Cardiac muscle cell (in vitro differentiated cells and primary cell): ENCODE measurements at regions not wholly inside any gene's neighbourhood (a gene's known extent, or its start where the extent isn't known, plus 50 kb on each side); places are given as distances from the start of the nearest gene placed in this dataset.
A peak's percentile ranks its signal among the peaks of the same experiment; 100 is the strongest.

ENCODE experiments used
- DNase-seq, 2 donors: peaks; one replicate each; pipeline versions ENCODE4 v3.0.0 to v3.0.0-alpha.2; 2010 to 2017; ENCODE audit warnings: low read depth in 1 of 2, low spot score in 1 of 2
- H3K27ac ChIP-seq: fragments of 200-600 bp; sonication (generic); 2 replicates; pipeline ENCODE4 v1.5.1; 2016
- H3K27me3 ChIP-seq: fragments of 200-600 bp; sonication (generic); 2 replicates; pipeline ENCODE4 v1.6.0; 2016; ENCODE audit warnings: control low read depth
- H3K36me3 ChIP-seq: fragments of 200-600 bp; sonication (generic); 2 replicates; pipeline ENCODE4 v1.5.1; 2016; ENCODE audit warnings: control low read depth
- H3K4me1 ChIP-seq: fragments of 200-600 bp; sonication (generic); 2 replicates; pipeline ENCODE4 v1.8.1; 2017; ENCODE audit warnings: low read depth, mild to moderate bottlenecking, mixed run types
- H3K4me3 ChIP-seq: fragments of 200-600 bp; sonication (generic); 2 replicates; pipeline ENCODE4 v1.5.1; 2016; ENCODE audit warnings: mild to moderate bottlenecking
- H3K9me3 ChIP-seq: fragments of 200-600 bp; sonication (generic); 2 replicates; pipeline ENCODE4 v1.5.1; 2017; ENCODE audit warnings: low read depth, mild to moderate bottlenecking, control low read depth
- TF ChIP-seq, protein P1 (sequence below): IDR thresholded peaks from 2 replicates; pipeline ENCODE4 v1.5.1; 2012; ENCODE audit warnings: low read depth, mild to moderate bottlenecking, low read length

DNA sequence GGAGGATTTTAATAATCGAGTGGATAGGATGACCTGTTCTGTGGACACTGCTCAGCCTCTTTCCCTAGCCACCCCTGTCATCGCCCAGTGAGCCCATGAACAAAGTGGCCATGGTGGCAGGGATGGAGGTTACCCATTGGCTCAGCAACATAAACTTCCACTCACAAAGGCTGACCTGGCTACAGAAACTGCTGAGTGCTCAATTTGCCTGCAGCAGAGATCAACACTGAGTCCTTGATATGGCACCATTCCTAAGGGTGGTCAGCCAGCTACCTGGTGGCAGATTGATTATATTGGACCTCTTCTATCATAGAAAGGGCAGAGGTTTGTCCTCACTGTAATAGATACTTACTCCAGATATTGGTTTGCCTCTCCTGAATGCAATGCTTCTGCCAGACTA is 465.4 kb upstream of the FBXO33 start:
- H3K4me1 ChIP-seq = no peaks in the 10 kb centered on the region
- no peak overlapping the region for H3K4me3 ChIP-seq
- H3K36me3 ChIP-seq = no peaks in the 10 kb centered on the region
- H3K27me3 ChIP-seq = no peaks in the 10 kb centered on the region
- no peak overlapping the region for H3K27ac ChIP-seq
- no peak for DNase-seq
- H3K9me3 ChIP-seq = no peaks in the 10 kb centered on the region
- TF ChIP-seq, protein P1, sequence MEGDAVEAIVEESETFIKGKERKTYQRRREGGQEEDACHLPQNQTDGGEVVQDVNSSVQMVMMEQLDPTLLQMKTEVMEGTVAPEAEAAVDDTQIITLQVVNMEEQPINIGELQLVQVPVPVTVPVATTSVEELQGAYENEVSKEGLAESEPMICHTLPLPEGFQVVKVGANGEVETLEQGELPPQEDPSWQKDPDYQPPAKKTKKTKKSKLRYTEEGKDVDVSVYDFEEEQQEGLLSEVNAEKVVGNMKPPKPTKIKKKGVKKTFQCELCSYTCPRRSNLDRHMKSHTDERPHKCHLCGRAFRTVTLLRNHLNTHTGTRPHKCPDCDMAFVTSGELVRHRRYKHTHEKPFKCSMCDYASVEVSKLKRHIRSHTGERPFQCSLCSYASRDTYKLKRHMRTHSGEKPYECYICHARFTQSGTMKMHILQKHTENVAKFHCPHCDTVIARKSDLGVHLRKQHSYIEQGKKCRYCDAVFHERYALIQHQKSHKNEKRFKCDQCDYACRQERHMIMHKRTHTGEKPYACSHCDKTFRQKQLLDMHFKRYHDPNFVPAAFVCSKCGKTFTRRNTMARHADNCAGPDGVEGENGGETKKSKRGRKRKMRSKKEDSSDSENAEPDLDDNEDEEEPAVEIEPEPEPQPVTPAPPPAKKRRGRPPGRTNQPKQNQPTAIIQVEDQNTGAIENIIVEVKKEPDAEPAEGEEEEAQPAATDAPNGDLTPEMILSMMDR = no peak

- Histone ChIP-seq H3K27ac (no peak overlapping the region), H3K27me3 (no peaks in the 10 kb centered on the region), H3K4me3 (no peak overlapping the region), H3K9me3 (no peaks in the 10 kb centered on the region), H3K36me3 (no peaks in the 10 kb centered on the region), H3K4me1 (no peaks in the 10 kb centered on the region)
- DNase-seq = no peak
- TF ChIP-seq, protein P1 = no peak
Observed at GRCh38 chr14:39890026-39890425, 457.8 kb upstream of the FBXO33 start.

DNA sequence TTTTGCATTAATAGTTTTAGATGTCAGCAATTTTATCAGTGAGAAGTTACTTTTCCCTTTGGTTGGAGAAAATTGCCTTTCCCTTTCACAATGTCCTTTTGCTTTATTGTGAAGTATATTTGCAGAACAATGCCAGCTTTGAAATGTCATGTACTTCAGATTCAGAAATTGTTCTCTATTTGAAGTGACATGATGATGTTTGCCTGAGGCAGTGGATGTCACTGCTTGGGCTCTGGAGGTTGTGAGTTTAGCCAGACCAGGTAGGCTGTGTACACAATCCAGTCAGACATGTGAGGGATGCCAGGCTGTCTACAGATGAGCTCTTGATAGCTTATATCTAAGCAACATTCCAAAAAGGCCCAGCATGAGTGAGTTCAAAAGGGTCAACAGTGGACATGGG is 451.9 kb upstream of the FBXO33 start:
- no peak overlapping the region for H3K4me3 ChIP-seq
- no peaks in the 10 kb centered on the region for H3K9me3 ChIP-seq
- TF ChIP-seq, protein P1 = no peak
- H3K27me3 ChIP-seq = no peaks in the 10 kb centered on the region
- no peak overlapping the region for H3K27ac ChIP-seq
- H3K4me1 ChIP-seq = peaks cover 4% of the 10 kb centered on the region
- peak in 1 of 2 donors; percentile 38 for DNase-seq
- H3K36me3 ChIP-seq = no peaks in the 10 kb centered on the region

- Histone ChIP-seq H3K4me3 (no peak overlapping the region), H3K36me3 (no peaks in the 10 kb centered on the region), H3K27ac (no peak overlapping the region), H3K27me3 (no peaks in the 10 kb centered on the region), H3K4me1 (peaks cover 4% of the 10 kb centered on the region), H3K9me3 (no peaks in the 10 kb centered on the region)
- no peak for DNase-seq
- TF ChIP-seq, protein P1 = no peak
Observed at GRCh38 chr14:39880965-39881364, 448.7 kb upstream of the FBXO33 start.

DNA sequence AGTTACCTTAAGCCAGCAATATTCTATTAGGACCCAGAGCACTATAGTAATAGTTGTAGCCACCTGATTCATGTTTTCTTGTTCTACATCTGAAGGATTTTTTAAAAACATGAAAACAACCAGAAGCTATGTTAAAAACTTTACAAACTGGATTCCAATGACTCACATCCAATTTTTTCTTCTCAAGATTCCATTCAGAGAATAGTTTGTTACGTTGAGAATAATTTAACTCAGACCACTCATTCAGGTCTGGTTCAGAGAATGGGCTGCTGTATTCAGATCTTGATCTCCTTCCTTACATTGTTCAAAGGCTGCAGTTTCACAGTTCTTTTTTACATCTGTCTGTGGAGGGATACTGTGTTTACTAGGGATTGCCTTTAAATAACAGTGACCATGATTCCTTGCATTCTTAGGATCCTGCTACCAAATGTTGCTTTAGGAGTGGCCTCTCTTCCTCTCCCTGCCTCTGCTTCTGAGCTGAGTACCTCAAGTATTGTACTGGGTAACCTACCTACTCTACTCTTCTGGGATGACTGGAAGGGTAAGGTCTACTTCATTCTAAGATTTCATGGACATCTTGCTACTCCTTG is 448.0 kb upstream of the FBXO33 start:
- H3K36me3 ChIP-seq = no peaks in the 10 kb centered on the region
- H3K4me1 ChIP-seq = peaks cover 4% of the 10 kb centered on the region
- no peak overlapping the region for H3K4me3 ChIP-seq
- H3K27ac ChIP-seq = no peak overlapping the region
- H3K9me3 ChIP-seq = no peaks in the 10 kb centered on the region
- TF ChIP-seq, protein P1 = no peak
- no peaks in the 10 kb centered on the region for H3K27me3 ChIP-seq
- no peak for DNase-seq
